MM.1S (cell line): ENCODE measurements at regions not wholly inside any gene's neighbourhood (a gene's known extent, or its start where the extent isn't known, plus 50 kb on each side); places are given as distances from the start of the nearest gene placed in this dataset.

Experiments used
- DNase-seq: peaks from one replicate; pipeline ENCODE4 v3.0.0-alpha.2; 2015
- H2AFZ ChIP-seq: fragments of 300-600 bp; sonication (generic); 2 replicates; pipeline ENCODE4 v1.6.0; 2016; ENCODE audit warnings: antibody characterized with exemption, low read length
- H3F3A ChIP-seq: fragments of 300-600 bp; sonication (generic); 2 replicates; pipeline ENCODE4 v1.6.1; 2016; ENCODE audit warnings: mild to moderate bottlenecking, antibody characterized with exemption, low read length, moderate library complexity, mixed read lengths; ENCODE audit not compliant: insufficient read depth
- H3K27ac ChIP-seq: fragments of 300-600 bp; sonication (generic); 2 replicates; pipeline ENCODE4 v1.5.1; 2016; ENCODE audit warnings: mild to moderate bottlenecking, low read length
- H3K27me3 ChIP-seq: fragments of 300-600 bp; sonication (generic); replicated peaks from 2 replicates; pipeline ENCODE4 v1.6.0; 2016; ENCODE audit warnings: low read length; ENCODE audit not compliant: insufficient read depth
- H3K36me3 ChIP-seq: fragments of 300-600 bp; sonication (generic); replicated peaks from 2 replicates; pipeline ENCODE4 v1.6.1; 2016; ENCODE audit warnings: mild to moderate bottlenecking, low read length, mixed read lengths; ENCODE audit not compliant: insufficient read depth
- H3K4me1 ChIP-seq: fragments of 300-600 bp; sonication (generic); 2 replicates; pipeline ENCODE4 v1.6.1; 2016; ENCODE audit warnings: low read length, mixed read lengths
- H3K4me2 ChIP-seq: fragments of 300-600 bp; sonication (generic); 2 replicates; pipeline ENCODE4 v1.6.0; 2016; ENCODE audit warnings: low read depth, low read length
- H3K4me3 ChIP-seq: fragments of 300-600 bp; sonication (generic); 2 replicates; pipeline ENCODE4 v1.5.1; 2016; ENCODE audit warnings: low read length, mixed read lengths
- H3K79me2 ChIP-seq: fragments of 300-600 bp; sonication (generic); 2 replicates; pipeline ENCODE4 v1.6.1; 2016; ENCODE audit warnings: mixed run types, low read length, mixed read lengths
- H3K9ac ChIP-seq: fragments of 300-600 bp; sonication (generic); 2 replicates; pipeline ENCODE4 v1.6.1; 2016; ENCODE audit warnings: low read length, mixed read lengths
- H3K9me2 ChIP-seq: fragments of 300-600 bp; sonication (generic); replicated peaks from 2 replicates; pipeline ENCODE4 v1.6.1; 2016; ENCODE audit warnings: mild to moderate bottlenecking, low read length, mixed read lengths; ENCODE audit not compliant: insufficient read depth
- H3K9me3 ChIP-seq: fragments of 300-600 bp; sonication (generic); replicated peaks from 2 replicates; pipeline ENCODE4 v1.6.1; 2016; ENCODE audit warnings: mild to moderate bottlenecking, low read length, mixed read lengths; ENCODE audit not compliant: insufficient read depth
- H4K20me1 ChIP-seq: fragments of 300-600 bp; sonication (generic); 2 replicates; pipeline ENCODE4 v1.6.1; 2016; ENCODE audit warnings: mild to moderate bottlenecking, low read length, moderate library complexity, mixed read lengths; ENCODE audit not compliant: insufficient read depth
- EZH2 ChIP-seq: fragments of 300-600 bp; sonication (generic); optimal IDR thresholded peaks from 2 replicates; pipeline ENCODE3; 2017; ENCODE audit warnings: low read depth, mild to moderate bottlenecking, antibody characterized with exemption, low read length, mixed read lengths
- EZH2phosphoT487 ChIP-seq: fragments of 300-600 bp; sonication (generic); IDR thresholded peaks from 2 replicates; pipeline ENCODE4 v1.6.1; 2018; ENCODE audit warnings: antibody characterized with exemption, low read length
- TF ChIP-seq, protein P1 (sequence below): fragments of 300-600 bp; sonication (generic); IDR thresholded peaks from 2 replicates; pipeline ENCODE4 v1.5.1; 2016; ENCODE audit warnings: antibody characterized with exemption, low read length, mixed read lengths

DNA sequence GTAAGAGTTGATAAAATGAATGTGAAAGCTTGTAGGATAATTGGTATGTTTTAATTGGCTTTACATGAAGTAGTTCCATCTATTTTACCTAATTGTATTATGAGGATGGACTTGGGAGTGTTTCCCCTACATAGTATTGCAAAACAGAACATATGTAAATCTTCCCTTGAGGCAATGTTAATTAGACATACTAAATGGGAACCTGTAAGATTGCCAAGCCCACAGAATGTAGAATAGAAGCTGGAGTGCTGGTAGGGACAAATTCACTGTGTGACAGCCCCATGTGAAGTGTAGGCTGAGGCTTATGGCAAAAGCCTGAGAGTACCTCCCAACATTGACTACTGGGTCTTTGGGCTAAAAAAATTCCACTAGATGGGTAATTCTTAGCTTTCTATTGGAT, 615.0 kb upstream of the AMOT start:
- H3K27ac ChIP-seq, result no peak overlapping the region
- no peak for DNase-seq
- H3K9ac ChIP-seq, result no peak overlapping the region
- H3K4me2 ChIP-seq, result no peak overlapping the region
- H2AFZ ChIP-seq, result no peak overlapping the region
- no peak overlapping the region for H3K4me3 ChIP-seq
- TF ChIP-seq EZH2phosphoT487 (no peak), EZH2 (no peak)
- TF ChIP-seq, protein P1, sequence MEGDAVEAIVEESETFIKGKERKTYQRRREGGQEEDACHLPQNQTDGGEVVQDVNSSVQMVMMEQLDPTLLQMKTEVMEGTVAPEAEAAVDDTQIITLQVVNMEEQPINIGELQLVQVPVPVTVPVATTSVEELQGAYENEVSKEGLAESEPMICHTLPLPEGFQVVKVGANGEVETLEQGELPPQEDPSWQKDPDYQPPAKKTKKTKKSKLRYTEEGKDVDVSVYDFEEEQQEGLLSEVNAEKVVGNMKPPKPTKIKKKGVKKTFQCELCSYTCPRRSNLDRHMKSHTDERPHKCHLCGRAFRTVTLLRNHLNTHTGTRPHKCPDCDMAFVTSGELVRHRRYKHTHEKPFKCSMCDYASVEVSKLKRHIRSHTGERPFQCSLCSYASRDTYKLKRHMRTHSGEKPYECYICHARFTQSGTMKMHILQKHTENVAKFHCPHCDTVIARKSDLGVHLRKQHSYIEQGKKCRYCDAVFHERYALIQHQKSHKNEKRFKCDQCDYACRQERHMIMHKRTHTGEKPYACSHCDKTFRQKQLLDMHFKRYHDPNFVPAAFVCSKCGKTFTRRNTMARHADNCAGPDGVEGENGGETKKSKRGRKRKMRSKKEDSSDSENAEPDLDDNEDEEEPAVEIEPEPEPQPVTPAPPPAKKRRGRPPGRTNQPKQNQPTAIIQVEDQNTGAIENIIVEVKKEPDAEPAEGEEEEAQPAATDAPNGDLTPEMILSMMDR, result no peak
- no peaks in the 10 kb centered on the region for H3K9me2 ChIP-seq
- H4K20me1 ChIP-seq, result no peaks in the 10 kb centered on the region
- H3K79me2 ChIP-seq, result no peaks in the 10 kb centered on the region
- H3K27me3 ChIP-seq, result no peaks in the 10 kb centered on the region
- H3K4me1 ChIP-seq, result no peaks in the 10 kb centered on the region
- H3F3A ChIP-seq, result no peaks in the 10 kb centered on the region
- no peaks in the 10 kb centered on the region for H3K36me3 ChIP-seq
- no peaks in the 10 kb centered on the region for H3K9me3 ChIP-seq

DNA sequence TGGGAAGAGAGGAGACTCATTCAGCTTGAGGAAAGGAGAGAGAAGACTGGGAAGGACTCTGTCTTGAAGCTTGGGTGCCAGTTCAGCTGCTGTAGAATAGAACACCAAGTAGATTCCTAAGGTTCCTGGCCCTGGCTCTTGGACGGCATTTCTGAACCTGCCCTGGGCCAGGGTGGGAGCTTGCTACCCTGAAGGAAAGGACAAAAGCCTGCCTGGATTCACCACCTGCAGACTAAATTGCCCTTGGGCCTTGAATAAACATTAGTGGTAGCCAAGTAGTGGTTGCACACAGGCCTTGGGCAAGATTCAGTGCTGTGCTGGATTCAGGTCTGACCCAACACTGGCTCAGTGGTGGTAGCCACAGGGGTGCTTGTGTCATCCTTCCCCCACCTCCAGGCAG, 588.4 kb upstream of the AMOT start:
- no peaks in the 10 kb centered on the region for H3F3A ChIP-seq
- no peaks in the 10 kb centered on the region for H3K9me3 ChIP-seq
- H3K4me3 ChIP-seq, result no peak overlapping the region
- H4K20me1 ChIP-seq, result no peaks in the 10 kb centered on the region
- H3K79me2 ChIP-seq, result no peaks in the 10 kb centered on the region
- no peaks in the 10 kb centered on the region for H3K9me2 ChIP-seq
- H3K9ac ChIP-seq, result no peak overlapping the region
- no peaks in the 10 kb centered on the region for H3K36me3 ChIP-seq
- H3K4me1 ChIP-seq, result no peaks in the 10 kb centered on the region
- no peaks in the 10 kb centered on the region for H3K27me3 ChIP-seq
- DNase-seq, result no peak
- no peak overlapping the region for H3K4me2 ChIP-seq
- TF ChIP-seq EZH2 (no peak), EZH2phosphoT487 (no peak)
- TF ChIP-seq, protein P1, result no peak
- H3K27ac ChIP-seq, result no peak overlapping the region
- H2AFZ ChIP-seq, result no peak overlapping the region

DNA sequence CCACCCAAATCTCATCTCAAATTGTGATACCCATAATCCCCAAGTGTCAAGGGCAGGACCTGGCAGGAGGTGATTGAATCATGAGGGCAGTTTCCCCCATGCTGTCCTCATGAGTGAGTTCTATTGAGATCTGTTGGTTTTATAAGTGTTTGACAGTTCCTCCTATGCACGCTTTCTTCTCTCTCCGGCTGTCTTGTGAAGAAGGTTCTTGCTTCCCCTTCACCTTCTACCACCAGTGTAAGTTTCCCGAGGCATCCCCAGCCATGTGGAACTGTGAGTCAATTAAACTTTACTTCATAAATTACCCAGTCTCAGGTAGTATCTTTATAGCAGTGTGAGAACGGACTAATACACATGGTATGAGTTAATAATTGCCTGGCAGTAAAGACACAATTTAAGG, 581.7 kb upstream of the AMOT start:
- no peaks in the 10 kb centered on the region for H3K79me2 ChIP-seq
- no peaks in the 10 kb centered on the region for H3K9me2 ChIP-seq
- H3K27me3 ChIP-seq, result no peaks in the 10 kb centered on the region
- no peak overlapping the region for H3K4me3 ChIP-seq
- TF ChIP-seq EZH2phosphoT487 (no peak), EZH2 (no peak)
- TF ChIP-seq, protein P1, result no peak
- H3K36me3 ChIP-seq, result no peaks in the 10 kb centered on the region
- H3K27ac ChIP-seq, result no peak overlapping the region
- no peak overlapping the region for H3K9ac ChIP-seq
- no peak for DNase-seq
- H4K20me1 ChIP-seq, result no peaks in the 10 kb centered on the region
- H3K4me1 ChIP-seq, result no peaks in the 10 kb centered on the region
- H2AFZ ChIP-seq, result no peak overlapping the region
- no peak overlapping the region for H3K4me2 ChIP-seq
- no peaks in the 10 kb centered on the region for H3K9me3 ChIP-seq
- H3F3A ChIP-seq, result no peaks in the 10 kb centered on the region
